ENCODE measurements at regions not wholly inside any gene's neighbourhood (a gene's known extent, or its start where the extent isn't known, plus 50 kb on each side); places are given as distances from the start of the nearest gene placed in this dataset.

DNA sequence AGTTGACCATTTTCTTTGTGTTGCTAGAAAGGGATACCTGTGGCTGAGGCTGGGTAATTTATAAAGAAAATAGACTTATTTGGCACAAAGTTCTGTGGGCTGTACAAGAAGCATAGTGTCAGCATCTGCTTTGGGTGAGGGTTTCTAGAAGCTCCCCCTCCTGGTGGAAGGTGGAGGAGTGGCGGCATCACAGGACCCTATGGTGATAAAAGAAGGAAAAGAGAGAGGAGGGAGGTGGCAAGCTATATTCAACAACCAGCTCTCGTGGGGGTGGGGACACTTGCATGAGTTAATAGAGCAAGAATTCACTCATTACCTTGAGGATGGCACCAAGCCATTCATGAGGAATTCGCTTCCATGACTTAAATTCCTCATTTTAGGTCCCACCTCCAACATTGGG lies 2041.4 kb upstream of the CDH9 start:
- ChIA-PET POLR2A (ENCODE audit: low non-redundant PET) (no interaction called here), CTCF (interaction anchor here (0.7 kb wide), 1 partner anchor 576 kb away, joined by 3 read pairs; no protein-coding TSS in a partner anchor)
- no peak for DNase-seq (ENCODE audit: low spot score)
- no peak overlapping the region for H3K27ac ChIP-seq
- TF ChIP-seq, protein P1, sequence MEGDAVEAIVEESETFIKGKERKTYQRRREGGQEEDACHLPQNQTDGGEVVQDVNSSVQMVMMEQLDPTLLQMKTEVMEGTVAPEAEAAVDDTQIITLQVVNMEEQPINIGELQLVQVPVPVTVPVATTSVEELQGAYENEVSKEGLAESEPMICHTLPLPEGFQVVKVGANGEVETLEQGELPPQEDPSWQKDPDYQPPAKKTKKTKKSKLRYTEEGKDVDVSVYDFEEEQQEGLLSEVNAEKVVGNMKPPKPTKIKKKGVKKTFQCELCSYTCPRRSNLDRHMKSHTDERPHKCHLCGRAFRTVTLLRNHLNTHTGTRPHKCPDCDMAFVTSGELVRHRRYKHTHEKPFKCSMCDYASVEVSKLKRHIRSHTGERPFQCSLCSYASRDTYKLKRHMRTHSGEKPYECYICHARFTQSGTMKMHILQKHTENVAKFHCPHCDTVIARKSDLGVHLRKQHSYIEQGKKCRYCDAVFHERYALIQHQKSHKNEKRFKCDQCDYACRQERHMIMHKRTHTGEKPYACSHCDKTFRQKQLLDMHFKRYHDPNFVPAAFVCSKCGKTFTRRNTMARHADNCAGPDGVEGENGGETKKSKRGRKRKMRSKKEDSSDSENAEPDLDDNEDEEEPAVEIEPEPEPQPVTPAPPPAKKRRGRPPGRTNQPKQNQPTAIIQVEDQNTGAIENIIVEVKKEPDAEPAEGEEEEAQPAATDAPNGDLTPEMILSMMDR (conservative IDR thresholded peaks at IDR 0.05; ENCODE audit: low read depth), result no peak

DNA sequence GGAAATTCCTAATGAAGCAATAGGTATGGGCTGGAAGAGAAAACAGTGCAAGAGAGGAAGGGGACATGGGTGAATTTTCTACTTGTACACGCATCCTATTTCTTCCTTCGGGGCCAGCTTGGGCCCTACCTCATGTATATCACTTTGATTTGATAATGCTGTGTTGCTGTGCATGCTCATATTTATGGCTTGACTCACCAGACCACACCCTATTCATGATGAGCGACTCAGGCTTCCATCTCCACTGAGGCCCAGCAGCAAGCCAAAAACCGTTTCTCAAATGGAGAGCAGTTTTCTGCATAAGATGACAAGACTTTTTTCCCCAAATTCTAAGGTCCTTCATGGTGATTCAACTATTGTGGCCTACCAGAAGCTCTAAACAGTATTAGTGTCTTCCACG lies 2039.1 kb upstream of the CDH9 start:
- no peak overlapping the region for H3K27ac ChIP-seq
- POLR2A ChIA-PET (ENCODE audit: low non-redundant PET), result no interaction called here
- CTCF ChIA-PET, result interaction anchor here (0.5 to 0.6 kb wide), 2 partner anchors 685 to 1821 kb away, joined by 3 to 7 read pairs; no protein-coding TSS in a partner anchor
- DNase-seq (ENCODE audit: low spot score), result peak; percentile 31
- TF ChIP-seq, protein P1 (conservative IDR thresholded peaks at IDR 0.05; ENCODE audit: low read depth), result no peak

DNA sequence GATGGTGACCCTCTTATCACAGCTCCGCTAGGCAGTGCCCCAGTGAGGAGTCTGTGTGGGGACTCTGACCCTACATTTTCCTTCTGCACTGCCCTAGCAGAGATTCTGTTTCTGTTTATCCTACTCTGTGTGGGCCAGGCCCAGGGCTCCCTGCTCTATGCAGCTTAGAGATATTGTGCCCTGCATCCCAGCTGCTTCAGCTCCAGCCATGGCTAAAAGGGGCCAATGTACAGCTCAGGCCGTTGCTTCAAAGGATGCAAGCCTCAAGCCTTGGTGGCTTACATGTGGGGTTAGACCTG lies 2030.7 kb upstream of the CDH9 start:
- POLR2A ChIA-PET (ENCODE audit: low non-redundant PET), result no interaction called here
- DNase-seq (ENCODE audit: low spot score), result no peak
- H3K27ac ChIP-seq, result no peak overlapping the region
- CTCF ChIA-PET, result no interaction called here
- TF ChIP-seq, protein P1 (conservative IDR thresholded peaks at IDR 0.05; ENCODE audit: low read depth), result no peak

DNA sequence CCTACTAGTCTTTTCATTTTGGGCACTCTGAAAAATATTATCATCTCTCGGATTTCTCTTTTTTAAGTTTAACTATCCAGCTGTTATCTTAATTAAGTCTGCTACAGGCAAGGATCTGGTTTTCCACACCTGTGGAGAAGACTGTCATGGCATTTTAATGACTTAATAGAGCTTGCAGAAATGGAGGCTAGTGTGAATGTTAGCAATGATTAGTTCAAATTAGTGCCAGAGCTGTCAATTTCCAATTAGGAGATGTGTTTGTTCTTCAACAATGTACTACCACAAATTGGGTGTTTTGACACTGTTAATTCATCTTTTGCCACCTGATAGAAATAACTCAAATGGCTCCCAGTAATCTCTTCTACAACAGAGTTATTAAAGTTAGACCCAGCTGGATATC lies 2023.0 kb upstream of the CDH9 start:
- ChIA-PET POLR2A (ENCODE audit: low non-redundant PET) (no interaction called here), CTCF (interaction anchor here (0.7 kb wide), 1 partner anchor 235 kb away, joined by 4 read pairs; no protein-coding TSS in a partner anchor)
- no peak overlapping the region for H3K27ac ChIP-seq
- TF ChIP-seq, protein P1 (conservative IDR thresholded peaks at IDR 0.05; ENCODE audit: low read depth), result no peak
- no peak for DNase-seq (ENCODE audit: low spot score)

DNA sequence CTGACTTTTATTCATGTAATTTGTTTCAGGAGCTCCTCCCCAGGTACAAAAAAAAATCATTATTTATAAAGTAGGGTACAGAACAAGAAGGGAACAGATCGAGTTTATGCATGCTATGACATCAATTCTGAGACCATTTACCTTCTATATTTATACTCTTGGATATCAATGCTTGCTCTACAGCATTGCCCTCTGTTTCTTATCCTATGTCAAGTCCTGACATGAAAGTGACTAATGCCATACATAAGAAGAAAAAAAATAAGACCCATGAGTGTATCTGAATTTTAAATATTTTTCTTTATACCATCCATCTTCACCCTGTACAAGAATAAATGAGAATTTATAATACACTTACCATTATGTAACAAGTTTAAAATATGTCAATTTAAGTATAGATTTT lies 2016.3 kb upstream of the CDH9 start:
- TF ChIP-seq, protein P1 (conservative IDR thresholded peaks at IDR 0.05; ENCODE audit: low read depth), result no peak
- H3K27ac ChIP-seq, result no peak overlapping the region
- ChIA-PET CTCF (no interaction called here), POLR2A (ENCODE audit: low non-redundant PET) (no interaction called here)
- DNase-seq (ENCODE audit: low spot score), result peak; percentile 46

DNA sequence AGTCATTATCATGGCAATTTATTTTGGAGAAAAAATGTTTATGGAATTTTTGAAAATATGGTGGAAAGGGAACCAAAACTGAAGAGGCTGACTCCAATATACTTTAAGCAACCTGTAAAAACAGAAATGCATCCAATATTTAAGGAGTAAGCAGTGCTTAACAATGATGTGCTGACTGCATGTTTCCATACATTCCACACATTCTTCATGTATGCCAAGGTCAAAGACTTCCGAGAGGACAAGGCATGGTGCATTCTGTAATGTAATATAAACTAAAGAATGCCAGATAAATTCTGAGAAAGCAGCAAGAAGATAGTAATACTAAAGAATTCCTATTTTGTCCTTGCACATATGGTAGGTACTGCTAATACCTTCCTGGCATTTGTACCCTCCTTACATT lies 2015.9 kb upstream of the CDH9 start:
- ChIA-PET POLR2A (ENCODE audit: low non-redundant PET) (no interaction called here), CTCF (no interaction called here)
- TF ChIP-seq, protein P1 (conservative IDR thresholded peaks at IDR 0.05; ENCODE audit: low read depth), result no peak
- DNase-seq (ENCODE audit: low spot score), result peak; percentile 13
- H3K27ac ChIP-seq, result no peak overlapping the region

DNA sequence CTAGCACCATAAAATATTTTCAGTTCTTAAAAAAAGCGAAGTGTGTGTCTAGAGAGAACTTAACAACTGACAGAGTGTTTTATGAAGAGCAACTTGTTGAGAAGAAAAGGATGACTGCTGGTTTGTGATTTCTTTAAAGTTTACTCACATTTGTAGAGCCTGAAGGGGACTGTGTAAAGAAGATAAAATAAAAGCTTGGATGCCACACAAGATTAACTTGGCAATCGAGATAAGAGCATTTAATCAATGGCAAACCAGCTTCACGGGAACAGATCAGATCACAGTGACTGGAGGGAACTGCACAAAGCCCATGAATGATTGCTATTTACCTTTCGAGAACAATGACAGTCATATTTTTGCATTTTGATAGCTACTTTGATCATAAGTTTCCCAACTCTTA lies 2013.1 kb upstream of the CDH9 start:
- H3K27ac ChIP-seq, result no peak overlapping the region
- TF ChIP-seq, protein P1 (conservative IDR thresholded peaks at IDR 0.05; ENCODE audit: low read depth), result no peak
- DNase-seq (ENCODE audit: low spot score), result no peak
- CTCF ChIA-PET, result interaction anchor here (1.0 kb wide), 1 partner anchor 48 kb away, joined by 3 read pairs; no protein-coding TSS in a partner anchor
- POLR2A ChIA-PET (ENCODE audit: low non-redundant PET), result interaction anchor here (0.5 kb wide), 1 partner anchor 146 kb away, joined by 4 read pairs; no protein-coding TSS in a partner anchor
